H1 (cell line): ENCODE measurements at regions not wholly inside any gene's neighbourhood (a gene's known extent, or its start where the extent isn't known, plus 50 kb on each side); places are given as distances from the start of the nearest gene placed in this dataset.
A peak's percentile ranks its signal among the peaks of the same experiment; 100 is the strongest.
"Not testable (repeated sequence)": the region's sequence is repeated elsewhere in the genome, so short reads cannot be mapped to it uniquely, and the experiment has no call there.

Source experiments
- CTCF ChIA-PET: fragments of 300-600 bp; sonication (Branson Sonifier 250); formaldehyde crosslinking; loops from one replicate; lab custom pipeline; 2021; ENCODE audit not compliant: partially characterized antibody; lab: Charles Lee
- POLR2A ChIA-PET: fragments of 300-600 bp; sonication (Branson Sonifier 250); formaldehyde crosslinking; loops from one replicate; lab custom pipeline; 2021; ENCODE audit warnings: inconsistent platforms; ENCODE audit not compliant: partially characterized antibody; lab: Charles Lee
- DNase-seq, 2 experiments: peaks; one replicate each; pipeline versions ENCODE4 v3.0.0 to v3.0.0-alpha.2; 2010 to 2022; ENCODE audit warnings: low spot score in 2 of 2, low read depth in 1 of 2, mixed read lengths in 1 of 2
- FAIRE-seq: peaks from 2 replicates; lab custom pipeline; 2011; peaks lifted over from hg19 to GRCh38; lab: Jason Lieb, UNC
- H2AFZ ChIP-seq: 2 replicates; pipeline ENCODE4 v1.8.1; 2012; ENCODE audit warnings: low read length, inconsistent platforms
- H2AK5ac ChIP-seq: 2 replicates; pipeline ENCODE4 v1.6.1; 2013; ENCODE audit warnings: low read depth, low read length
- H2BK120ac ChIP-seq: replicated peaks from 2 replicates; pipeline ENCODE3; 2013; ENCODE audit warnings: low read depth, low read length, inconsistent platforms
- H2BK12ac ChIP-seq: 2 replicates; pipeline ENCODE4 v1.6.1; 2013; ENCODE audit warnings: low read depth, low read length
- H2BK15ac ChIP-seq: 2 replicates; pipeline ENCODE4 v1.6.1; 2013; ENCODE audit warnings: low read length
- H2BK20ac ChIP-seq: 2 replicates; pipeline ENCODE4 v1.6.1; 2013; ENCODE audit warnings: low read length
- H2BK5ac ChIP-seq: 2 replicates; pipeline ENCODE4 v1.6.1; 2013; ENCODE audit warnings: low read depth, low read length
- H3K14ac ChIP-seq: 2 replicates; pipeline ENCODE4 v1.6.1; 2013; ENCODE audit warnings: inconsistent platforms; ENCODE audit not compliant: insufficient read length
- H3K18ac ChIP-seq: 2 replicates; pipeline ENCODE4 v1.6.1; 2013; ENCODE audit warnings: low read length; ENCODE audit errors: extremely low read depth
- H3K23ac ChIP-seq: 2 replicates; pipeline ENCODE4 v1.6.1; 2013; ENCODE audit warnings: inconsistent platforms; ENCODE audit not compliant: insufficient read length
- H3K23me2 ChIP-seq: 2 replicates; pipeline ENCODE4 v1.6.1; 2013; ENCODE audit warnings: low read depth, low read length
- H3K27ac ChIP-seq: 2 replicates; pipeline ENCODE4 v1.6.1; 2011; ENCODE audit warnings: low read depth, low read length, inconsistent platforms
- H3K27me3 ChIP-seq, 4 experiments: replicated peaks in 1 of 4; 1 replicate in 1 of 4; 2 replicates in 3 of 4; pipeline versions ENCODE4 v1.6.1 to v1.8.1; 2011 to 2013; ENCODE audit warnings: low read length in 3 of 4, mild to moderate bottlenecking in 3 of 4, inconsistent platforms in 2 of 4, mixed read lengths in 2 of 4, moderate library complexity in 1 of 4; ENCODE audit not compliant: control insufficient read depth in 3 of 4, insufficient read depth in 3 of 4; ENCODE audit errors: extremely low read depth in 1 of 4
- H3K36me3 ChIP-seq, 4 experiments: 2 replicates each; pipeline versions ENCODE4 v1.6.1 to v1.8.1; 2011 to 2013; ENCODE audit warnings: mild to moderate bottlenecking in 4 of 4, low read length in 3 of 4, moderate library complexity in 2 of 4, control low read depth in 1 of 4, inconsistent platforms in 1 of 4; ENCODE audit not compliant: insufficient read depth in 4 of 4, control insufficient read depth in 2 of 4
- H3K4ac ChIP-seq: replicated peaks from 2 replicates; pipeline ENCODE3; 2013; ENCODE audit warnings: low read length, low read depth, mixed read lengths, inconsistent platforms; ENCODE audit not compliant: insufficient read length
- H3K4me1 ChIP-seq, 4 experiments: replicated peaks in 1 of 4; 1 replicate in 1 of 4; 2 replicates in 3 of 4; pipeline versions ENCODE4 v1.6.1 to v1.8.1; 2011 to 2013; ENCODE audit warnings: low read length in 3 of 4, inconsistent platforms in 2 of 4, mixed read lengths in 1 of 4; ENCODE audit not compliant: insufficient read depth in 4 of 4, control insufficient read depth in 3 of 4
- H3K4me2 ChIP-seq, 2 experiments: 2 replicates each; pipeline versions ENCODE4 v1.6.1 to v1.8.1; 2011 to 2013; ENCODE audit warnings: low read depth in 2 of 2, low read length in 2 of 2, control low read depth in 1 of 2, inconsistent platforms in 1 of 2, mild to moderate bottlenecking in 1 of 2; ENCODE audit not compliant: insufficient read depth in 1 of 2
- H3K4me3 ChIP-seq, 4 experiments: fragments of 200-600, 300-600 bp in 1 of 4; sonication (generic), shearing (Covaris generic), sonication (Bioruptor Twin) in 1 of 4; 2 replicates each; pipeline versions ENCODE4 v1.5.1 to v1.8.1; 2011 to 2016; ENCODE audit warnings: low read length in 4 of 4, low read depth in 3 of 4, control low read depth in 2 of 4, inconsistent platforms in 2 of 4, mild to moderate bottlenecking in 2 of 4, mixed read lengths in 1 of 4, moderate library complexity in 1 of 4; ENCODE audit not compliant: insufficient read depth in 2 of 4; ENCODE audit errors: extremely low read depth in 1 of 4
- H3K56ac ChIP-seq: replicated peaks from 2 replicates; pipeline ENCODE3; 2013; ENCODE audit warnings: low read depth, mild to moderate bottlenecking, mixed read lengths, low read length, inconsistent platforms; ENCODE audit not compliant: insufficient read length
- H3K79me1 ChIP-seq: 2 replicates; pipeline ENCODE4 v1.6.1; 2013; ENCODE audit warnings: low read depth, low read length, control low read depth
- H3K79me2 ChIP-seq, 2 experiments: 2 replicates each; pipeline versions ENCODE4 v1.6.1 to v1.8.1; 2012 to 2013; ENCODE audit warnings: low read length in 2 of 2, mild to moderate bottlenecking in 2 of 2, inconsistent platforms in 1 of 2; ENCODE audit not compliant: insufficient read depth in 2 of 2, control insufficient read depth in 1 of 2
- H3K9ac ChIP-seq, 4 experiments: replicated peaks in 1 of 4; 1 replicate in 1 of 4; 2 replicates in 3 of 4; pipeline versions ENCODE4 v1.6.1 to v1.8.1; 2011 to 2013; ENCODE audit warnings: low read depth in 3 of 4, low read length in 3 of 4, control low read depth in 2 of 4, mild to moderate bottlenecking in 2 of 4, moderate library complexity in 2 of 4, inconsistent platforms in 1 of 4; ENCODE audit errors: extremely low read depth in 1 of 4
- H3K9me3 ChIP-seq, 2 experiments: 2 replicates each; pipeline versions ENCODE4 v1.6.1 to v1.8.1; 2012 to 2013; ENCODE audit warnings: mild to moderate bottlenecking in 2 of 2, moderate library complexity in 2 of 2, control low read depth in 1 of 2, inconsistent platforms in 1 of 2, low read depth in 1 of 2, low read length in 1 of 2, mixed read lengths in 1 of 2; ENCODE audit not compliant: insufficient read depth in 2 of 2
- H4K20me1 ChIP-seq, 2 experiments: replicated peaks in 1 of 2; 2 replicates each; pipeline versions ENCODE3 to v1.8.1; 2011 to 2013; ENCODE audit warnings: inconsistent platforms in 2 of 2, low read length in 2 of 2, mild to moderate bottlenecking in 1 of 2; ENCODE audit not compliant: insufficient read depth in 2 of 2, control insufficient read depth in 1 of 2
- H4K5ac ChIP-seq: 2 replicates; pipeline ENCODE4 v1.6.1; 2013; ENCODE audit warnings: low read length, low read depth, mixed read lengths, inconsistent platforms; ENCODE audit not compliant: insufficient read length
- H4K8ac ChIP-seq: 2 replicates; pipeline ENCODE4 v1.8.0; 2013; ENCODE audit warnings: mild to moderate bottlenecking, moderate library complexity, low read length, inconsistent platforms; ENCODE audit not compliant: insufficient read depth; ENCODE audit errors: extremely low read depth
- H4K91ac ChIP-seq: replicated peaks from 2 replicates; pipeline ENCODE3; 2013; ENCODE audit warnings: low read length, mixed read lengths, inconsistent platforms; ENCODE audit not compliant: insufficient read length
- WGBS, 2 experiments: shearing (Covaris generic) in 1 of 2; methylation state at CpG; one replicate each; pipeline versions ENCODE4 v1.1.6 to v1.1.7; 2013 to 2015; ENCODE audit warnings: low lambda C conversion rate in 2 of 2, mixed read lengths in 2 of 2, inconsistent platforms in 1 of 2, low coverage in 1 of 2, missing lambda C conversion rate in 1 of 2; ENCODE audit not compliant: insufficient replicate concordance in 2 of 2, insufficient coverage in 1 of 2, insufficient read length in 1 of 2; ENCODE audit errors: extremely low coverage in 1 of 2, missing lambda C conversion rate in 1 of 2; 5-methylcytosine and 5-hydroxymethylcytosine counted together

GRCh38 chr22:49511393-49512189, 316.1 kb downstream of the BRD1 start:
- Histone ChIP-seq H2BK20ac (peak overlapping the region; percentile 98; the same call in 1 of the 2 replicates), H4K91ac (peak overlapping the region; percentile 69), H2BK12ac (peak overlapping the region; percentile 55; the same call in 1 of the 2 replicates), H2BK120ac (peak overlapping the region; percentile 52), H2BK15ac (0 out of 2 replicates have a peak overlapping the region, but pooled peaks have one; percentile 61), H3K4me1 (peaks cover 4 to 15% (median 8%) of the 10 kb centered on the region in 4 experiments; a peak in 6 of 7 replicates)
- H3K27ac ChIP-seq, H3K23me2 ChIP-seq, H3K18ac ChIP-seq, H3K27me3 ChIP-seq, H2BK5ac ChIP-seq, FAIRE-seq, CTCF ChIA-PET, H4K5ac ChIP-seq, H2AFZ ChIP-seq, H3K79me2 ChIP-seq, H2AK5ac ChIP-seq, H3K14ac ChIP-seq, H3K9ac ChIP-seq, H4K20me1 ChIP-seq, H3K79me1 ChIP-seq, H4K8ac ChIP-seq, POLR2A ChIA-PET, H3K4ac ChIP-seq, H3K23ac ChIP-seq, H3K4me2 ChIP-seq, H3K4me3 ChIP-seq, H3K36me3 ChIP-seq, H3K56ac ChIP-seq, DNase-seq, H3K9me3 ChIP-seq: not testable (repeated sequence)
- 92% methylated on average over 5 of the region's 5 CpGs; no CpG with 5 or more reads in 1 of the 2 experiments for WGBS, 2 experiments
